ENCODE measurements at regions not wholly inside any gene's neighbourhood (a gene's known extent, or its start where the extent isn't known, plus 50 kb on each side); places are given as distances from the start of the nearest gene placed in this dataset.

- Histone ChIP-seq H3K4me3 (ENCODE audit: low read depth, low read length) (no peak overlapping the region), H3K27me3 (replicated peaks; ENCODE audit: control insufficient read depth, insufficient read depth, low read length) (no peaks in the 10 kb centered on the region), H3K9me3 (no peaks in the 10 kb centered on the region), H3K36me3 (ENCODE audit: control insufficient read depth, insufficient read depth, low read length) (no peaks in the 10 kb centered on the region), H3K4me1 (peaks cover 6% of the 10 kb centered on the region)
- Mint-ChIP-seq H3K36me3 (ENCODE audit: insufficient read depth, unreplicated experiment) (no peaks in the 10 kb centered on the region), H3K9me3 (ENCODE audit: unreplicated experiment) (no peaks in the 10 kb centered on the region), H3K4me3 (ENCODE audit: unreplicated experiment) (no peak overlapping the region), H3K4me1 (ENCODE audit: low read depth, unreplicated experiment) (no peaks in the 10 kb centered on the region), H3K27me3 (ENCODE audit: insufficient read depth, unreplicated experiment) (no peaks in the 10 kb centered on the region), H3K27ac (ENCODE audit: unreplicated experiment) (no peak overlapping the region)
- no peak for DNase-seq
- POLR2A ChIA-PET: no interaction called here
- intact Hi-C loops (cut with micrococcal nuclease; ENCODE audit: unreplicated experiment): no loop called here
- TF ChIP-seq CTCF (IDR thresholded peaks at IDR 0.05; ENCODE audit: insufficient read depth in 1 of 2, low read depth in 1 of 2, low read length in 1 of 2, severe bottlenecking in 1 of 2, unreplicated experiment in 1 of 2): no peak
- CTCF ChIA-PET: no interaction called here
- BruUV-seq (replicated peaks): no TSS peak
Observed at GRCh38 chr12:123058481-123058880, 78.0 kb downstream of the ARL6IP4 start.

- POLR2A ChIA-PET: no interaction called here
- Mint-ChIP-seq H3K36me3 (ENCODE audit: insufficient read depth, unreplicated experiment) (no peaks in the 10 kb centered on the region), H3K9me3 (ENCODE audit: unreplicated experiment) (no peaks in the 10 kb centered on the region), H3K27me3 (ENCODE audit: insufficient read depth, unreplicated experiment) (no peaks in the 10 kb centered on the region), H3K27ac (ENCODE audit: unreplicated experiment) (no peak overlapping the region), H3K4me1 (ENCODE audit: low read depth, unreplicated experiment) (no peaks in the 10 kb centered on the region), H3K4me3 (ENCODE audit: unreplicated experiment) (no peak overlapping the region)
- CTCF ChIA-PET: interaction anchor here (0.7 kb wide), 1 partner anchor 831 kb away, joined by 4 read pairs; no protein-coding TSS in a partner anchor
- TF ChIP-seq CTCF (IDR thresholded peaks at IDR 0.05; ENCODE audit: insufficient read depth in 1 of 2, low read depth in 1 of 2, low read length in 1 of 2, severe bottlenecking in 1 of 2, unreplicated experiment in 1 of 2): no peak
- Histone ChIP-seq H3K9me3 (no peaks in the 10 kb centered on the region), H3K4me3 (ENCODE audit: low read depth, low read length) (no peak overlapping the region), H3K27me3 (replicated peaks; ENCODE audit: control insufficient read depth, insufficient read depth, low read length) (no peaks in the 10 kb centered on the region), H3K4me1 (no peaks in the 10 kb centered on the region), H3K36me3 (ENCODE audit: control insufficient read depth, insufficient read depth, low read length) (no peaks in the 10 kb centered on the region)
- DNase-seq: no peak
- intact Hi-C loops (cut with micrococcal nuclease; ENCODE audit: unreplicated experiment): no loop called here
- no TSS peak for BruUV-seq (replicated peaks)
Observed at GRCh38 chr12:123057513-123058265, 77.2 kb downstream of the ARL6IP4 start.

- H3K4me3 Mint-ChIP-seq (ENCODE audit: unreplicated experiment): no peak overlapping the region
- BruUV-seq (replicated peaks): no TSS peak
- Histone ChIP-seq H3K36me3 (ENCODE audit: control insufficient read depth, insufficient read depth, low read length) (no peaks in the 10 kb centered on the region), H3K9me3 (no peaks in the 10 kb centered on the region), H3K4me3 (ENCODE audit: low read depth, low read length) (no peak overlapping the region), H3K27me3 (replicated peaks; ENCODE audit: control insufficient read depth, insufficient read depth, low read length) (no peaks in the 10 kb centered on the region), H3K4me1 (no peaks in the 10 kb centered on the region)
- no peaks in the 10 kb centered on the region for H3K9me3 Mint-ChIP-seq (ENCODE audit: unreplicated experiment)
- ChIA-PET CTCF (no interaction called here), POLR2A (no interaction called here)
- no peak for DNase-seq
- no peak for TF ChIP-seq CTCF (IDR thresholded peaks at IDR 0.05; ENCODE audit: insufficient read depth in 1 of 2, low read depth in 1 of 2, low read length in 1 of 2, severe bottlenecking in 1 of 2, unreplicated experiment in 1 of 2)
- intact Hi-C loops (cut with micrococcal nuclease; ENCODE audit: unreplicated experiment): no loop called here
- no peak overlapping the region for H3K27ac Mint-ChIP-seq (ENCODE audit: unreplicated experiment)
- H3K36me3 Mint-ChIP-seq (ENCODE audit: insufficient read depth, unreplicated experiment): no peaks in the 10 kb centered on the region
- no peaks in the 10 kb centered on the region for H3K27me3 Mint-ChIP-seq (ENCODE audit: insufficient read depth, unreplicated experiment)
- no peaks in the 10 kb centered on the region for H3K4me1 Mint-ChIP-seq (ENCODE audit: low read depth, unreplicated experiment)
Observed at GRCh38 chr12:123056709-123057108, 76.2 kb downstream of the ARL6IP4 start.

Data from Caco-2 (cell line).